ENCODE measurements at regions not wholly inside any gene's neighbourhood (a gene's known extent, or its start where the extent isn't known, plus 50 kb on each side); places are given as distances from the start of the nearest gene placed in this dataset.

DNA sequence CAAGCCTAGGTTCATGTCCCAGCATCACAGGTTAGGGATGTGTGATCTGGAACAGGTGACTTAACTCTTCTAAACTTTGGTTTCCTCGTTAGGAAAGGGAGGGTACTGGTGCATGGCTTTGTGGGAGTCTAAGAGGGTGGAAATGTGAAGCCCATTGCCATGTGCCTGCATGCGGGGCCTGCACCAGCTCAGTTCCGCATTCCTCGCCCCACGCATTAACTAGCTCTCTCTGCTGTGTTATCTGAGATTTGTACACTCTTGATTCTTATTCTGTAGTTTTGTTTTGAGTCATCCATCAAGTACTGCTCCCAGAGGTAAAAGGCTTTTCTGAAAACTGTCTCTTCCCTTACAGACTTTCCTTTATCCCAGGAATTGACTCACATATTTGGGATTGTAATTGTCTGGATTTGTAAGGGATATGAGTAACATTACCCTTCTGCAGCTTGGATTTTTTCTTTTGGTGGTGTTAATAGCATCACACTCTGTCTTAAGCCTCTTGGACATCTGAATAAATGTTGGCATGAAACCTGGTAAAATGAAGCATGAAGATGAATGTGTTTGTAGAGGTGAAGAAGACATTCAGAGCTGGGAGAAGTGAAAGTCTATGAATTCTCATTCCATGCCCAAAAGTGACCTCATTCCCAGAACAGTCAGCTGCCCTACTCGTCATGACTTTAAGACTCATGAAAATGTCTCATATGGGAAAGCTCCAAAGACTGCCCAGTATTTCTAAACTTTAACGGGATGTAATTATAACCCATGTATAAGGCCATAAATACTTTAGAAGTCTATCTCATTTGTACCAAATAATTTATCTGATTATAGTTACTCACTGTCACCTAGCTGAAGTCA lies 357.3 kb downstream of the FOXA2 start:
- Histone ChIP-seq H3K27ac (ENCODE audit: control insufficient read depth, insufficient read depth, low read length) (no peak overlapping the region), H3K79me2 (ENCODE audit: control insufficient read depth, insufficient read depth, low read length) (no peaks in the 10 kb centered on the region), H3K9me1 (ENCODE audit: control insufficient read depth, extremely low read depth, insufficient read depth, low read length) (no peaks in the 10 kb centered on the region), H3K27me3 (ENCODE audit: control insufficient read depth, extremely low read depth, insufficient read depth, low read length) (no peaks in the 10 kb centered on the region), H4K20me1 (ENCODE audit: control insufficient read depth, extremely low read depth, insufficient read depth, low read length) (no peaks in the 10 kb centered on the region), H3K36me3 (ENCODE audit: control insufficient read depth in 2 of 2, extremely low read depth in 1 of 2, insufficient read depth in 2 of 2, low read length in 2 of 2) (no peaks in the 10 kb centered on the region), H2AFZ (ENCODE audit: control insufficient read depth, low read length) (no peak overlapping the region), H3K4me3 (ENCODE audit: control insufficient read depth in 2 of 3, extremely low read depth in 1 of 3, insufficient read depth in 2 of 3, low read depth in 1 of 3, low read length in 3 of 3) (no peak overlapping the region), H3K9me3 (ENCODE audit: control insufficient read depth, low read depth, low read length) (no peaks in the 10 kb centered on the region), H3K4me1 (ENCODE audit: control insufficient read depth, extremely low read depth, insufficient read depth, low read length) (no peaks in the 10 kb centered on the region), H3K4me2 (ENCODE audit: control insufficient read depth, extremely low read depth, insufficient read depth, low read depth, low read length) (no peak overlapping the region), H3K9ac (ENCODE audit: control insufficient read depth, extremely low read depth, insufficient read depth, low read length) (no peak overlapping the region)
- TF ChIP-seq EZH2 (IDR thresholded peaks at IDR 0.05; ENCODE audit: low read length), result no peak
- TF ChIP-seq, protein P1, sequence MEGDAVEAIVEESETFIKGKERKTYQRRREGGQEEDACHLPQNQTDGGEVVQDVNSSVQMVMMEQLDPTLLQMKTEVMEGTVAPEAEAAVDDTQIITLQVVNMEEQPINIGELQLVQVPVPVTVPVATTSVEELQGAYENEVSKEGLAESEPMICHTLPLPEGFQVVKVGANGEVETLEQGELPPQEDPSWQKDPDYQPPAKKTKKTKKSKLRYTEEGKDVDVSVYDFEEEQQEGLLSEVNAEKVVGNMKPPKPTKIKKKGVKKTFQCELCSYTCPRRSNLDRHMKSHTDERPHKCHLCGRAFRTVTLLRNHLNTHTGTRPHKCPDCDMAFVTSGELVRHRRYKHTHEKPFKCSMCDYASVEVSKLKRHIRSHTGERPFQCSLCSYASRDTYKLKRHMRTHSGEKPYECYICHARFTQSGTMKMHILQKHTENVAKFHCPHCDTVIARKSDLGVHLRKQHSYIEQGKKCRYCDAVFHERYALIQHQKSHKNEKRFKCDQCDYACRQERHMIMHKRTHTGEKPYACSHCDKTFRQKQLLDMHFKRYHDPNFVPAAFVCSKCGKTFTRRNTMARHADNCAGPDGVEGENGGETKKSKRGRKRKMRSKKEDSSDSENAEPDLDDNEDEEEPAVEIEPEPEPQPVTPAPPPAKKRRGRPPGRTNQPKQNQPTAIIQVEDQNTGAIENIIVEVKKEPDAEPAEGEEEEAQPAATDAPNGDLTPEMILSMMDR (optimal IDR thresholded peaks at IDR 0.05 in 1 of 3, IDR thresholded peaks at IDR 0.05 in 1 of 3, conservative IDR thresholded peaks at IDR 0.05 in 1 of 3; ENCODE audit: extremely low read depth in 1 of 3, insufficient read depth in 2 of 3, low read length in 3 of 3), result no peak
- DNase-seq (ENCODE audit: low read depth, low spot score), result no peak
- FAIRE-seq, result no peak
- dilution Hi-C loops (cut with MboI; ENCODE audit: extremely low pct_ligation_motif_present, low sequenced_read_pairs), result no loop called here

DNA sequence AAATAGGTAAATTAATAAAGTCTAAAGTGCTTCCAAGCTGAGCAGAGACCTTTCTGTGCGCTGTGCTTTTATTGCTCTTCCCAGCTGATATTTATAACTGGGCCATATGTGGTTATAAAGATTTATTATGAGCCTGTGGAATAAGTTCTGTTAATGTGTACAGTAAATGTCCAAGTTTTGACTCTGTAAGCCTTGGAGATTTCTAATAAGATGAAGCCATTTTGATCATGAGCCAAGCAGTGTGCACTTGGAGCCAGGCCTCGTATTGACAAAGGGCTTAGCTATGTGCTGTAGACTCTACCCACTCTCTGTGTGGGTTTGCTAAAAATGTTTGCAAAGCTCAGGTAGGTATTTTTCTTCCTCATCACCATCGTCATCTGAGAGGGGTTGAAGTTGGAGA lies 361.1 kb downstream of the FOXA2 start:
- no peak overlapping the region for H3K4me2 ChIP-seq (ENCODE audit: control insufficient read depth, extremely low read depth, insufficient read depth, low read depth, low read length)
- no peaks in the 10 kb centered on the region for H3K4me1 ChIP-seq (ENCODE audit: control insufficient read depth, extremely low read depth, insufficient read depth, low read length)
- H3K79me2 ChIP-seq (ENCODE audit: control insufficient read depth, insufficient read depth, low read length), result no peaks in the 10 kb centered on the region
- H3K27ac ChIP-seq (ENCODE audit: control insufficient read depth, insufficient read depth, low read length), result no peak overlapping the region
- H3K27me3 ChIP-seq (ENCODE audit: control insufficient read depth, extremely low read depth, insufficient read depth, low read length), result no peaks in the 10 kb centered on the region
- H3K9me3 ChIP-seq (ENCODE audit: control insufficient read depth, low read depth, low read length), result no peaks in the 10 kb centered on the region
- H3K4me3 ChIP-seq (ENCODE audit: control insufficient read depth in 2 of 3, extremely low read depth in 1 of 3, insufficient read depth in 2 of 3, low read depth in 1 of 3, low read length in 3 of 3), result no peak overlapping the region
- no peaks in the 10 kb centered on the region for H3K36me3 ChIP-seq (ENCODE audit: control insufficient read depth in 2 of 2, extremely low read depth in 1 of 2, insufficient read depth in 2 of 2, low read length in 2 of 2)
- no peak overlapping the region for H3K9ac ChIP-seq (ENCODE audit: control insufficient read depth, extremely low read depth, insufficient read depth, low read length)
- FAIRE-seq, result no peak
- H2AFZ ChIP-seq (ENCODE audit: control insufficient read depth, low read length), result no peak overlapping the region
- TF ChIP-seq EZH2 (IDR thresholded peaks at IDR 0.05; ENCODE audit: low read length), result no peak
- TF ChIP-seq, protein P1 (optimal IDR thresholded peaks at IDR 0.05 in 1 of 3, IDR thresholded peaks at IDR 0.05 in 1 of 3, conservative IDR thresholded peaks at IDR 0.05 in 1 of 3; ENCODE audit: extremely low read depth in 1 of 3, insufficient read depth in 2 of 3, low read length in 3 of 3), result no peak
- no peak for DNase-seq (ENCODE audit: low read depth, low spot score)
- no peaks in the 10 kb centered on the region for H3K9me1 ChIP-seq (ENCODE audit: control insufficient read depth, extremely low read depth, insufficient read depth, low read length)
- H4K20me1 ChIP-seq (ENCODE audit: control insufficient read depth, extremely low read depth, insufficient read depth, low read length), result no peaks in the 10 kb centered on the region
- dilution Hi-C loops (cut with MboI; ENCODE audit: extremely low pct_ligation_motif_present, low sequenced_read_pairs), result no loop called here
